ENCODE measurements at regions not wholly inside any gene's neighbourhood (a gene's known extent, or its start where the extent isn't known, plus 50 kb on each side); places are given as distances from the start of the nearest gene placed in this dataset.

- no peak for TF ChIP-seq CTCF (conservative IDR thresholded peaks at IDR 0.05; ENCODE audit: low read depth, low read length)
- no peak overlapping the region for H3K4me3 ChIP-seq (ENCODE audit: low read depth, low read length)
- peak; percentile 75 for DNase-seq (ENCODE audit: low read depth)
Measured at GRCh38 chr1:62384276-62385005, 52.4 kb upstream of the USP1 start.

- no peak overlapping the region for H3K4me3 ChIP-seq (ENCODE audit: low read depth, low read length)
- no peak for DNase-seq (ENCODE audit: low read depth)
- no peak for TF ChIP-seq CTCF (conservative IDR thresholded peaks at IDR 0.05; ENCODE audit: low read depth, low read length)
Measured at GRCh38 chr1:62385923-62386322, 50.9 kb upstream of the USP1 start.

GRCh38 chr1:62386351-62387121 is 50.3 kb upstream of the USP1 start:
- no peak for TF ChIP-seq CTCF (conservative IDR thresholded peaks at IDR 0.05; ENCODE audit: low read depth, low read length)
- no peak for DNase-seq (ENCODE audit: low read depth)
- H3K4me3 ChIP-seq (ENCODE audit: low read depth, low read length) = no peak overlapping the region
